K562 (cell line): ENCODE measurements at regions not wholly inside any gene's neighbourhood (a gene's known extent, or its start where the extent isn't known, plus 50 kb on each side); places are given as distances from the start of the nearest gene placed in this dataset.

ENCODE experiments used
- CHD1 ChIP-seq: fragments of 200-600 bp; sonication (generic); IDR thresholded peaks from one replicate; pipeline ENCODE4 v1.6.1; 2012; ENCODE audit warnings: mild to moderate bottlenecking, moderate library complexity, low read length, inconsistent platforms
- E2F4 ChIP-seq: sonication (generic); formaldehyde crosslinking; IDR thresholded peaks from 2 replicates; pipeline ENCODE4 v1.8.0; 2022; ENCODE audit warnings: mild to moderate bottlenecking, low read depth, missing genetic modification reagents
- FOXJ3 ChIP-seq: sonication (generic); formaldehyde crosslinking; IDR thresholded peaks from 2 replicates; pipeline ENCODE4 v1.4.0; 2020; ENCODE audit warnings: mild to moderate bottlenecking, missing genetic modification reagents
- MECOM ChIP-seq: fragments of 250-450 bp; sonication (Bioruptor Pico); IDR thresholded peaks from 2 replicates; pipeline ENCODE4 v1.8.0; 2022; ENCODE audit warnings: inconsistent platforms
- MLLT1 ChIP-seq, 2 experiments: fragments of 450-650 bp; IDR thresholded peaks; 2 replicates each; pipeline ENCODE4 v1.6.1; 2016
- PYGO2 ChIP-seq: fragments of 450-650 bp; IDR thresholded peaks from 2 replicates; pipeline ENCODE4 v1.6.1; 2016; ENCODE audit warnings: mild to moderate bottlenecking, missing genetic modification characterization, moderate library complexity, missing compliant biosample characterization
- RERE ChIP-seq: sonication (generic); formaldehyde crosslinking; IDR thresholded peaks from 2 replicates; pipeline ENCODE4 v1.8.0; 2023; ENCODE audit warnings: missing genetic modification reagents, mild to moderate bottlenecking, borderline replicate concordance
- RNF2 ChIP-seq: sonication (generic); IDR thresholded peaks from 2 replicates; pipeline ENCODE4 v1.6.1; 2016
- SMAD3 ChIP-seq: fragments of 450-650 bp; formaldehyde crosslinking; conservative IDR thresholded peaks from 2 replicates; pipeline ENCODE4 v1.4.0; 2020; ENCODE audit warnings: mild to moderate bottlenecking
- TAF9B ChIP-seq: fragments of 450-650 bp; IDR thresholded peaks from 2 replicates; pipeline ENCODE4 v1.6.1; 2018; ENCODE audit warnings: mild to moderate bottlenecking; ENCODE audit not compliant: partially characterized antibody
- TEAD2 ChIP-seq: fragments of 450-650 bp; IDR thresholded peaks from 2 replicates; pipeline ENCODE4 v1.6.1; 2016; ENCODE audit warnings: missing genetic modification characterization, control low read depth, missing compliant biosample characterization
- ZNF23 ChIP-seq: fragments of 250-450 bp; sonication (Bioruptor Pico); IDR thresholded peaks from 2 replicates; pipeline ENCODE4 v1.4.0; 2020; ENCODE audit warnings: mild to moderate bottlenecking
- ZSCAN32 ChIP-seq: fragments of 450-650 bp; formaldehyde crosslinking; IDR thresholded peaks from 2 replicates; pipeline ENCODE4 v1.4.0; 2020; ENCODE audit warnings: mild to moderate bottlenecking, moderate library complexity
- TF ChIP-seq, protein P1 (sequence below): sonication (generic); formaldehyde crosslinking; IDR thresholded peaks from 2 replicates; pipeline ENCODE4 v1.8.0; 2023; ENCODE audit warnings: mild to moderate bottlenecking, missing genetic modification reagents

DNA sequence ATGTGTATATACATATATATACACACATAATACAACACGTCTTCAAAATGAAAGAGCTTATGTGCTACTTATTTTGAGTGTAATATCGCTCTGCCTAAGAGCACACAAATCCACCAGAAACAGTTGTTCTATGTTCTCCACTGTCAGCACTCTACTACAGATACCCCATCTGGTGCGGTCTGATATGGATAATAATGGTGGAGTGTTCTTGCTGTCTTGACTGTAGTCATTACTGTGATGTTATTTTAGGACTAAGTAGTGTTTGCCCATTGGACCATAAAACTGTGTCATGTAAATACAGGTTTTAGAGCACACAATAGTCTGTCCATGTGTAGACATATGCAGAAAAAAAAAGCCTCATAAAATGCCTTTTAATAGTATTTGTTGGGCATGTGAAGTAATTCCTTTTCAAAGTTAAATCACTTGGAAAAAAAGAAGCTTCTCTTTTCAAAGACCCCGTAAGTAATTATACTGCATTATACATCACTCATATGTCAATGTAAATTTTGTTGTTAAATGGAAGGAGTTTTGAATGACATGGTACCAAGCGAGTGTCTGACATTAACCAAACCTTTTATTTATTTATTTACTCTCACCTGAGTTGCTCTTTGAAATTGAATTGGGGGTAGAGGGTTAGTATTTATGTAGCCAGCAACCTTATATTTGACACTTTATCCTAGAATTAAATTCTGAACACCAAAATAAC, 1249.2 kb upstream of the ZEB2 start (continued):
- TF ChIP-seq RERE (CRISPR knock-in tag) (no peak), TEAD2 (tag) (no peak), TAF9B (no peak), MECOM (no peak), FOXJ3 (CRISPR knock-in tag) (no peak), MLLT1 (IDR thresholded peaks at IDR 0.05) (no peak), SMAD3 (CRISPR knock-in tag) (0 out of 2 replicates have a peak, but pooled peaks have one; percentile 22), PYGO2 (no peak), CHD1 (no peak), ZNF23 (CRISPR knock-in tag) (no peak), RNF2 (peak; percentile 48; the same call in 1 of the 2 replicates), E2F4 (no peak), ZSCAN32 (no peak)
- TF ChIP-seq, protein P1, sequence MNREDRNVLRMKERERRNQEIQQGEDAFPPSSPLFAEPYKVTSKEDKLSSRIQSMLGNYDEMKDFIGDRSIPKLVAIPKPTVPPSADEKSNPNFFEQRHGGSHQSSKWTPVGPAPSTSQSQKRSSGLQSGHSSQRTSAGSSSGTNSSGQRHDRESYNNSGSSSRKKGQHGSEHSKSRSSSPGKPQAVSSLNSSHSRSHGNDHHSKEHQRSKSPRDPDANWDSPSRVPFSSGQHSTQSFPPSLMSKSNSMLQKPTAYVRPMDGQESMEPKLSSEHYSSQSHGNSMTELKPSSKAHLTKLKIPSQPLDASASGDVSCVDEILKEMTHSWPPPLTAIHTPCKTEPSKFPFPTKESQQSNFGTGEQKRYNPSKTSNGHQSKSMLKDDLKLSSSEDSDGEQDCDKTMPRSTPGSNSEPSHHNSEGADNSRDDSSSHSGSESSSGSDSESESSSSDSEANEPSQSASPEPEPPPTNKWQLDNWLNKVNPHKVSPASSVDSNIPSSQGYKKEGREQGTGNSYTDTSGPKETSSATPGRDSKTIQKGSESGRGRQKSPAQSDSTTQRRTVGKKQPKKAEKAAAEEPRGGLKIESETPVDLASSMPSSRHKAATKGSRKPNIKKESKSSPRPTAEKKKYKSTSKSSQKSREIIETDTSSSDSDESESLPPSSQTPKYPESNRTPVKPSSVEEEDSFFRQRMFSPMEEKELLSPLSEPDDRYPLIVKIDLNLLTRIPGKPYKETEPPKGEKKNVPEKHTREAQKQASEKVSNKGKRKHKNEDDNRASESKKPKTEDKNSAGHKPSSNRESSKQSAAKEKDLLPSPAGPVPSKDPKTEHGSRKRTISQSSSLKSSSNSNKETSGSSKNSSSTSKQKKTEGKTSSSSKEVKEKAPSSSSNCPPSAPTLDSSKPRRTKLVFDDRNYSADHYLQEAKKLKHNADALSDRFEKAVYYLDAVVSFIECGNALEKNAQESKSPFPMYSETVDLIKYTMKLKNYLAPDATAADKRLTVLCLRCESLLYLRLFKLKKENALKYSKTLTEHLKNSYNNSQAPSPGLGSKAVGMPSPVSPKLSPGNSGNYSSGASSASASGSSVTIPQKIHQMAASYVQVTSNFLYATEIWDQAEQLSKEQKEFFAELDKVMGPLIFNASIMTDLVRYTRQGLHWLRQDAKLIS (CRISPR knock-in tag): no peak
